DND-41 (cell line): ENCODE measurements at regions not wholly inside any gene's neighbourhood (a gene's known extent, or its start where the extent isn't known, plus 50 kb on each side); places are given as distances from the start of the nearest gene placed in this dataset.
"Not testable (repeated sequence)": the region's sequence is repeated elsewhere in the genome, so short reads cannot be mapped to it uniquely, and the experiment has no call there.

Experiments used
- EZH2 ChIP-seq: IDR thresholded peaks from 3 replicates; pipeline ENCODE4 v1.6.1; 2012; ENCODE audit warnings: borderline replicate concordance, low read depth, mild to moderate bottlenecking, moderate library complexity, low read length, inconsistent platforms; ENCODE audit not compliant: severe bottlenecking
- TF ChIP-seq, protein P1 (sequence below): IDR thresholded peaks from 2 replicates; pipeline ENCODE4 v1.5.1; 2012; ENCODE audit warnings: borderline replicate concordance, low read length, moderate library complexity, mild to moderate bottlenecking; ENCODE audit not compliant: poor library complexity, severe bottlenecking; ENCODE audit errors: extremely low read depth

DNA sequence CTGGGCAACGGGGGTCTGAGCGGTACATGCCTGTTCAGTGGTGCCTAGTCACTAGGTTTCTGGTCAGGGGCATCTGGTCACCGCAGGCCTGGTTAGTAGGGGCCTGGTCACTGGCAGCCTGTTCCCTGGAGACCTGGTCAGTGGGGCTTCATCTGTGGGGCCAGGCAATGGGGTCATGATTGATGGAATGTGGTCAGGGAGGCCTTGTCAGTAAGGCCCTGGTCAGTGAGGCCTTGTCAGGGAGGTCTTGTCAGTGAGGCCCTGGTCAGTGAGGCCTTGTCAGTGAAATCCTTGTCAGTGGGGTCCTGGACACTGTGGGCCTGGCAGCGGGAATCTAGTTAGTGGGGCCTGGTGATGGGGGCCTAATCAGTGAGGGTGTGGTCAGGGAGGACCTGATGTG, 763.6 kb downstream of the SPATA31A6 start:
- TF ChIP-seq, protein P1, sequence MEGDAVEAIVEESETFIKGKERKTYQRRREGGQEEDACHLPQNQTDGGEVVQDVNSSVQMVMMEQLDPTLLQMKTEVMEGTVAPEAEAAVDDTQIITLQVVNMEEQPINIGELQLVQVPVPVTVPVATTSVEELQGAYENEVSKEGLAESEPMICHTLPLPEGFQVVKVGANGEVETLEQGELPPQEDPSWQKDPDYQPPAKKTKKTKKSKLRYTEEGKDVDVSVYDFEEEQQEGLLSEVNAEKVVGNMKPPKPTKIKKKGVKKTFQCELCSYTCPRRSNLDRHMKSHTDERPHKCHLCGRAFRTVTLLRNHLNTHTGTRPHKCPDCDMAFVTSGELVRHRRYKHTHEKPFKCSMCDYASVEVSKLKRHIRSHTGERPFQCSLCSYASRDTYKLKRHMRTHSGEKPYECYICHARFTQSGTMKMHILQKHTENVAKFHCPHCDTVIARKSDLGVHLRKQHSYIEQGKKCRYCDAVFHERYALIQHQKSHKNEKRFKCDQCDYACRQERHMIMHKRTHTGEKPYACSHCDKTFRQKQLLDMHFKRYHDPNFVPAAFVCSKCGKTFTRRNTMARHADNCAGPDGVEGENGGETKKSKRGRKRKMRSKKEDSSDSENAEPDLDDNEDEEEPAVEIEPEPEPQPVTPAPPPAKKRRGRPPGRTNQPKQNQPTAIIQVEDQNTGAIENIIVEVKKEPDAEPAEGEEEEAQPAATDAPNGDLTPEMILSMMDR: not testable (repeated sequence)
- not testable (repeated sequence) for TF ChIP-seq EZH2
